IMR-90 (cell line): ENCODE measurements at regions not wholly inside any gene's neighbourhood (a gene's known extent, or its start where the extent isn't known, plus 50 kb on each side); places are given as distances from the start of the nearest gene placed in this dataset.

Experiments used
- ATAC-seq: fragments of 200-7000 bp; cut with Tn5 transposase; 2 replicates; pipeline ENCODE4 v1.9.1; 2020; ENCODE audit warnings: low read depth, mild to moderate bottlenecking, moderate library complexity
- BruUV-seq: library from RNA; stranded (reverse); fragments of 400-500 nt; replicated peaks from 2 replicates; lab custom pipeline; 2021; lab: Mats Ljungman, UMichigan
- CTCF ChIA-PET: fragments of 300-600 bp; formaldehyde crosslinking; extraction: SDS; loops from one replicate; lab custom pipeline; 2021; ENCODE audit warnings: antibody characterized with exemption; lab: Yijun Ruan, JAX
- POLR2A ChIA-PET: fragments of 300-600 bp; sonication (Branson Sonifier 250); formaldehyde crosslinking; loops from one replicate; lab custom pipeline; 2022; ENCODE audit warnings: antibody characterized with exemption; ENCODE audit not compliant: unreplicated experiment; lab: Charles Lee
- DNase-seq: peaks from one replicate; pipeline ENCODE4 v3.0.0; 2013
- H2AFZ ChIP-seq: replicated peaks from 2 replicates; pipeline ENCODE3; 2013; ENCODE audit warnings: low read length, mild to moderate bottlenecking; ENCODE audit not compliant: poor library complexity
- H2AK5ac ChIP-seq: 2 replicates; pipeline ENCODE4 v1.6.1; 2013; ENCODE audit warnings: low read depth, low read length, inconsistent platforms
- H2AK9ac ChIP-seq: replicated peaks from 2 replicates; pipeline ENCODE3; 2013; ENCODE audit warnings: mild to moderate bottlenecking, low read depth, low read length, moderate library complexity; ENCODE audit not compliant: poor library complexity
- H2BK120ac ChIP-seq: 2 replicates; pipeline ENCODE4 v1.6.1; 2013; ENCODE audit warnings: low read depth, low read length, inconsistent platforms
- H2BK15ac ChIP-seq: 3 replicates; pipeline ENCODE4 v1.6.1; 2013; ENCODE audit warnings: low read depth, low read length, inconsistent platforms
- H2BK20ac ChIP-seq: 2 replicates; pipeline ENCODE4 v1.6.1; 2013; ENCODE audit warnings: low read depth, mild to moderate bottlenecking, inconsistent platforms, low read length, moderate library complexity
- H2BK5ac ChIP-seq: 2 replicates; pipeline ENCODE4 v1.6.1; 2013; ENCODE audit warnings: mild to moderate bottlenecking, low read depth, low read length, inconsistent platforms; ENCODE audit not compliant: poor library complexity, severe bottlenecking
- H3K14ac ChIP-seq: replicated peaks from 2 replicates; pipeline ENCODE4 v1.6.1; 2013; ENCODE audit warnings: low read depth, low read length, inconsistent platforms
- H3K18ac ChIP-seq: 2 replicates; pipeline ENCODE4 v1.6.1; 2013; ENCODE audit warnings: low read depth, low read length, control low read depth
- H3K23ac ChIP-seq: 2 replicates; pipeline ENCODE4 v1.6.1; 2013; ENCODE audit warnings: low read depth, low read length, inconsistent platforms
- H3K27ac ChIP-seq: 2 replicates; pipeline ENCODE4 v1.5.1; 2013; ENCODE audit warnings: mild to moderate bottlenecking, control low read depth, low read length; ENCODE audit not compliant: insufficient read depth
- H3K27me3 ChIP-seq: 2 replicates; pipeline ENCODE4 v1.6.1; 2013; ENCODE audit warnings: low read length; ENCODE audit not compliant: control insufficient read depth, insufficient read depth
- H3K36me3 ChIP-seq: 2 replicates; pipeline ENCODE4 v1.6.1; 2013; ENCODE audit warnings: low read length, mixed read lengths; ENCODE audit not compliant: control insufficient read depth, insufficient read depth
- H3K4ac ChIP-seq: 2 replicates; pipeline ENCODE4 v1.6.1; 2013; ENCODE audit warnings: low read depth, low read length, inconsistent platforms
- H3K4me1 ChIP-seq: 2 replicates; pipeline ENCODE4 v1.6.1; 2013; ENCODE audit warnings: low read length, mixed read lengths; ENCODE audit not compliant: control insufficient read depth, insufficient read depth
- H3K4me2 ChIP-seq: 2 replicates; pipeline ENCODE4 v1.6.1; 2013; ENCODE audit warnings: low read depth, mild to moderate bottlenecking, control low read depth, low read length, moderate library complexity
- H3K4me3 ChIP-seq: 2 replicates; pipeline ENCODE4 v1.5.1; 2013; ENCODE audit warnings: low read depth, mild to moderate bottlenecking, control low read depth, low read length, moderate library complexity; ENCODE audit not compliant: insufficient read depth
- H3K56ac ChIP-seq: 2 replicates; pipeline ENCODE4 v1.6.1; 2013; ENCODE audit warnings: low read length, inconsistent platforms; ENCODE audit not compliant: insufficient read depth; ENCODE audit errors: extremely low read depth
- H3K79me1 ChIP-seq, 2 experiments: 2 replicates each; pipeline ENCODE4 v1.6.1; 2013; ENCODE audit warnings: low read length in 2 of 2, inconsistent platforms in 1 of 2, low read depth in 1 of 2
- H3K9ac ChIP-seq: 2 replicates; pipeline ENCODE4 v1.6.1; 2013; ENCODE audit warnings: low read depth, low read length, control low read depth
- H3K9me1 ChIP-seq: 2 replicates; pipeline ENCODE4 v1.6.1; 2013; ENCODE audit warnings: low read length, inconsistent platforms; ENCODE audit not compliant: insufficient read depth
- H3K9me3 ChIP-seq: 2 replicates; pipeline ENCODE4 v1.6.1; 2013; ENCODE audit warnings: low read length; ENCODE audit not compliant: control insufficient read depth, insufficient read depth
- H4K20me1 ChIP-seq: 2 replicates; pipeline ENCODE4 v1.6.1; 2013; ENCODE audit warnings: low read length, inconsistent platforms; ENCODE audit not compliant: insufficient read depth
- H4K5ac ChIP-seq: 2 replicates; pipeline ENCODE4 v1.6.1; 2013; ENCODE audit warnings: mild to moderate bottlenecking, low read depth, low read length, control low read depth
- H4K8ac ChIP-seq, 2 experiments: 2 replicates each; pipeline ENCODE4 v1.6.1; 2013; ENCODE audit warnings: low read depth in 2 of 2, low read length in 2 of 2, control low read depth in 1 of 2, inconsistent platforms in 1 of 2
- H4K91ac ChIP-seq: 2 replicates; pipeline ENCODE4 v1.6.1; 2013; ENCODE audit warnings: low read depth, low read length, inconsistent platforms; ENCODE audit not compliant: insufficient read depth
- BHLHE40 ChIP-seq: fragments of 150-350 bp; IDR thresholded peaks from 2 replicates; pipeline ENCODE4 v1.6.1; 2016; ENCODE audit warnings: mild to moderate bottlenecking, low read depth, low read length
- CEBPB ChIP-seq: IDR thresholded peaks from 2 replicates; pipeline ENCODE4 v1.6.1; 2012; ENCODE audit warnings: low read depth, low read length, improper control_type of control experiment
- CHD1 ChIP-seq: IDR thresholded peaks from 2 replicates; pipeline ENCODE4 v1.6.1; 2012; ENCODE audit warnings: low read depth, low read length, improper control_type of control experiment
- FOS ChIP-seq: fragments of 150-350 bp; IDR thresholded peaks from 2 replicates; pipeline ENCODE4 v1.6.1; 2016; ENCODE audit warnings: low read depth, low read length
- MAFK ChIP-seq: IDR thresholded peaks from 2 replicates; pipeline ENCODE4 v1.6.1; 2012; ENCODE audit warnings: low read depth, low read length, improper control_type of control experiment
- NFE2L2 ChIP-seq: fragments of 150-350 bp; IDR thresholded peaks from 2 replicates; pipeline ENCODE4 v1.6.1; 2016; ENCODE audit warnings: low read depth, mild to moderate bottlenecking, low read length
- RFX5 ChIP-seq: IDR thresholded peaks from 2 replicates; pipeline ENCODE4 v1.8.0; 2012; ENCODE audit warnings: low read depth, mild to moderate bottlenecking, low read length, moderate library complexity
- WGBS, 2 experiments: methylation state at CpG; one replicate each; pipeline versions ENCODE4 v1.1.5 to v1.1.7; 2013; ENCODE audit warnings: missing lambda C conversion rate in 2 of 2; ENCODE audit not compliant: insufficient read length in 1 of 2; ENCODE audit errors: extremely low coverage in 2 of 2; 5-methylcytosine and 5-hydroxymethylcytosine counted together
- dilution Hi-C: fragments of 300-500 bp; cut with HindIII; formaldehyde crosslinking; loops from one replicate; pipeline ENCODE4 v1.14.3; 2018; ENCODE audit warnings: low sequenced_read_pairs; ENCODE audit not compliant: unreplicated experiment
- in situ Hi-C: fragments of 300-500 bp; cut with MboI; formaldehyde crosslinking; loops from 3 replicates; pipeline ENCODE4 v1.14.3; 2019; ENCODE audit warnings: low sequenced_read_pairs, inconsistent platforms, mixed read lengths
- intact Hi-C: fragments of 100-400 bp; cut with micrococcal nuclease; formaldehyde crosslinking; loops from 2 replicates; pipeline ENCODE4 v1.10.0; 2022
- TF ChIP-seq, protein P1 (sequence below): fragments of 150-350 bp; IDR thresholded peaks from 2 replicates; pipeline ENCODE4 v1.6.1; 2016; ENCODE audit warnings: low read depth, mild to moderate bottlenecking, low read length, moderate library complexity, borderline replicate concordance

DNA sequence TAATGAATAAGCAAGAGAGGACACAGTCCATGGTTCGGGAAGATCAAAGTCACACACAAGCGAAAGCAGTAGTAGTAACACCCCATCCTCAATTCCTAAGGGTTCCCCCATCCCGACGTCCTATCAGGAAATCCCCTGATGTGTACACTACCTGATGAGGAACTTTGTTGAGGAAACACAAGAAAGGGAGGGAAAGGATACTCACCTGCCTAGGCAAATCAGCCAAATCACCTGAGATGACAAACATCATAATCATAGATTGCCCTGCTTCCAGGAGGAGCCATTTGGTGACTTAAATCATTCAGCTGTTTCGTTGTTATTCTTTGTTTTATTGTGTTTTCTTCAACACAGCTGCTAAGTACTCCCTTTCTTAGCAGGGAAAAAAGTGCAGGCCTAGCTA lies 55.5 kb upstream of the SPOPL start:
- no peak for TF ChIP-seq RFX5
- TF ChIP-seq NFE2L2 = no peak
- TF ChIP-seq, protein P1, sequence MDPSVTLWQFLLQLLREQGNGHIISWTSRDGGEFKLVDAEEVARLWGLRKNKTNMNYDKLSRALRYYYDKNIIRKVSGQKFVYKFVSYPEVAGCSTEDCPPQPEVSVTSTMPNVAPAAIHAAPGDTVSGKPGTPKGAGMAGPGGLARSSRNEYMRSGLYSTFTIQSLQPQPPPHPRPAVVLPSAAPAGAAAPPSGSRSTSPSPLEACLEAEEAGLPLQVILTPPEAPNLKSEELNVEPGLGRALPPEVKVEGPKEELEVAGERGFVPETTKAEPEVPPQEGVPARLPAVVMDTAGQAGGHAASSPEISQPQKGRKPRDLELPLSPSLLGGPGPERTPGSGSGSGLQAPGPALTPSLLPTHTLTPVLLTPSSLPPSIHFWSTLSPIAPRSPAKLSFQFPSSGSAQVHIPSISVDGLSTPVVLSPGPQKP = no peak
- no peak for TF ChIP-seq FOS
- TF ChIP-seq MAFK = no peak
- no peak for TF ChIP-seq BHLHE40
- TF ChIP-seq CEBPB = no peak
- TF ChIP-seq CHD1 = no peak
- dilution Hi-C loops (no loop called here), intact Hi-C loops (no loop called here), in situ Hi-C loops (no loop called here)
- no peak overlapping the region for H3K4me3 ChIP-seq
- no peak overlapping the region for H4K8ac ChIP-seq
- H3K36me3 ChIP-seq = no peaks in the 10 kb centered on the region
- no peak overlapping the region for H3K18ac ChIP-seq
- no peaks in the 10 kb centered on the region for H3K27me3 ChIP-seq
- no peak overlapping the region for H2AK9ac ChIP-seq
- no peak overlapping the region for H2BK5ac ChIP-seq
- no peak overlapping the region for H2BK15ac ChIP-seq
- no peaks in the 10 kb centered on the region for H4K20me1 ChIP-seq
- no peak overlapping the region for H2BK120ac ChIP-seq
- H4K91ac ChIP-seq = no peak overlapping the region
- H3K9ac ChIP-seq = no peak overlapping the region
- no peak overlapping the region for H3K14ac ChIP-seq
- no peak overlapping the region for H2BK20ac ChIP-seq
- H3K4me1 ChIP-seq = no peaks in the 10 kb centered on the region
- no peak overlapping the region for H2AK5ac ChIP-seq
- CTCF ChIA-PET = interaction anchor here (0.5 kb wide), 1 partner anchor 285 kb away, joined by 6 read pairs; no protein-coding TSS in a partner anchor
- no peak overlapping the region for H3K23ac ChIP-seq
- no peak overlapping the region for H2AFZ ChIP-seq
- no peak for DNase-seq
- no peaks in the 10 kb centered on the region for H3K9me3 ChIP-seq
- no peaks in the 10 kb centered on the region for H3K9me1 ChIP-seq
- POLR2A ChIA-PET = no interaction called here
- H3K27ac ChIP-seq = no peak overlapping the region
- no TSS peak for BruUV-seq
- no peak overlapping the region for H3K4ac ChIP-seq
- no peaks in the 10 kb centered on the region for H3K79me1 ChIP-seq
- H4K5ac ChIP-seq = no peak overlapping the region
- no peak overlapping the region for H3K4me2 ChIP-seq
- no peak for ATAC-seq
- H3K56ac ChIP-seq = no peak overlapping the region
- WGBS, 2 experiments = no CpG with 5 or more reads among the region's 5 CpGs
